ENCODE measurements at regions not wholly inside any gene's neighbourhood (a gene's known extent, or its start where the extent isn't known, plus 50 kb on each side); places are given as distances from the start of the nearest gene placed in this dataset.

GRCh38 chr6:155890409-155890808 is 434.8 kb upstream of the NOX3 start:
- TF ChIP-seq RCOR1 (IDR thresholded peaks at IDR 0.05; ENCODE audit: insufficient replicate concordance, low read length) = no peak
- no TSS peak for BruUV-seq (replicated peaks)
- Histone ChIP-seq H2AK9ac (replicated peaks; ENCODE audit: low read depth, low read length, poor library complexity) (no peak overlapping the region), H3K27me3 (ENCODE audit: control insufficient read depth, insufficient read depth, low read length) (no peaks in the 10 kb centered on the region), H3K4ac (ENCODE audit: low read depth, low read length) (no peak overlapping the region), H4K8ac (ENCODE audit: low read depth in 2 of 2, low read length in 2 of 2) (no peak overlapping the region), H4K5ac (ENCODE audit: low read depth, low read length) (no peak overlapping the region), H3K23ac (ENCODE audit: low read depth, low read length) (no peak overlapping the region), H3K56ac (ENCODE audit: extremely low read depth, insufficient read depth, low read length) (no peak overlapping the region), H2BK20ac (ENCODE audit: low read depth, low read length) (no peak overlapping the region), H3K4me3 (ENCODE audit: insufficient read depth, low read depth, low read length) (no peak overlapping the region), H2BK5ac (ENCODE audit: low read depth, low read length, poor library complexity, severe bottlenecking) (no peak overlapping the region), H4K91ac (ENCODE audit: insufficient read depth, low read depth, low read length) (no peak overlapping the region), H3K79me1 (ENCODE audit: low read depth in 1 of 2, low read length in 2 of 2) (no peaks in the 10 kb centered on the region), H4K20me1 (ENCODE audit: insufficient read depth, low read length) (no peaks in the 10 kb centered on the region), H2BK15ac (ENCODE audit: low read depth, low read length) (no peak overlapping the region), H2AK5ac (ENCODE audit: low read depth, low read length) (no peak overlapping the region), H3K4me1 (ENCODE audit: control insufficient read depth, insufficient read depth, low read length) (no peaks in the 10 kb centered on the region), H3K9me3 (ENCODE audit: control insufficient read depth, insufficient read depth, low read length) (no peaks in the 10 kb centered on the region), H2BK120ac (ENCODE audit: low read depth, low read length) (no peak overlapping the region), H3K18ac (ENCODE audit: low read depth, low read length) (no peak overlapping the region), H3K9ac (ENCODE audit: low read depth, low read length) (no peak overlapping the region), H3K14ac (replicated peaks; ENCODE audit: low read depth, low read length) (no peak overlapping the region), H2AFZ (replicated peaks; ENCODE audit: low read length, poor library complexity) (no peak overlapping the region), H3K4me2 (ENCODE audit: low read depth, low read length) (no peak overlapping the region), H3K27ac (ENCODE audit: insufficient read depth, low read length) (no peak overlapping the region), H3K9me1 (ENCODE audit: insufficient read depth, low read length) (no peaks in the 10 kb centered on the region), H3K36me3 (ENCODE audit: control insufficient read depth, insufficient read depth, low read length) (no peaks in the 10 kb centered on the region)
- POLR2A ChIA-PET (ENCODE audit: unreplicated experiment) = no interaction called here
- 88% methylated on average over 1 of the region's 2 CpGs; no CpG with 5 or more reads in 1 of the 2 experiments for WGBS, 2 experiments (ENCODE audit: extremely low coverage in 2 of 2, insufficient read length in 1 of 2)
- ATAC-seq (ENCODE audit: low read depth) (no peak), DNase-seq (no peak)
- CTCF ChIA-PET = no interaction called here
- dilution Hi-C loops (cut with HindIII; ENCODE audit: low sequenced_read_pairs, unreplicated experiment) = no loop called here
- in situ Hi-C loops (cut with MboI; ENCODE audit: low sequenced_read_pairs) = no loop called here
- intact Hi-C loops (cut with micrococcal nuclease) = no loop called here
